ENCODE measurements at regions not wholly inside any gene's neighbourhood (a gene's known extent, or its start where the extent isn't known, plus 50 kb on each side); places are given as distances from the start of the nearest gene placed in this dataset.

GRCh38 chr9:103168254-103168653 is 173.1 kb downstream of the CYLC2 start:
- peaks cover 0 to 39% of the 10 kb centered on the region in 2 donors for H3K9me3 ChIP-seq
- DNase-seq (no peak), ATAC-seq (no peak)
- no peak overlapping the region for H3K4me3 ChIP-seq
- H3K4me1 ChIP-seq: no peaks in the 10 kb centered on the region
- no peaks in the 10 kb centered on the region for H3K27me3 ChIP-seq
- no peak overlapping the region for H3K27ac ChIP-seq
- intact Hi-C loops (cut with DNase I): no loop called here
- no peaks in the 10 kb centered on the region for H3K36me3 ChIP-seq
- TF ChIP-seq, protein P1, sequence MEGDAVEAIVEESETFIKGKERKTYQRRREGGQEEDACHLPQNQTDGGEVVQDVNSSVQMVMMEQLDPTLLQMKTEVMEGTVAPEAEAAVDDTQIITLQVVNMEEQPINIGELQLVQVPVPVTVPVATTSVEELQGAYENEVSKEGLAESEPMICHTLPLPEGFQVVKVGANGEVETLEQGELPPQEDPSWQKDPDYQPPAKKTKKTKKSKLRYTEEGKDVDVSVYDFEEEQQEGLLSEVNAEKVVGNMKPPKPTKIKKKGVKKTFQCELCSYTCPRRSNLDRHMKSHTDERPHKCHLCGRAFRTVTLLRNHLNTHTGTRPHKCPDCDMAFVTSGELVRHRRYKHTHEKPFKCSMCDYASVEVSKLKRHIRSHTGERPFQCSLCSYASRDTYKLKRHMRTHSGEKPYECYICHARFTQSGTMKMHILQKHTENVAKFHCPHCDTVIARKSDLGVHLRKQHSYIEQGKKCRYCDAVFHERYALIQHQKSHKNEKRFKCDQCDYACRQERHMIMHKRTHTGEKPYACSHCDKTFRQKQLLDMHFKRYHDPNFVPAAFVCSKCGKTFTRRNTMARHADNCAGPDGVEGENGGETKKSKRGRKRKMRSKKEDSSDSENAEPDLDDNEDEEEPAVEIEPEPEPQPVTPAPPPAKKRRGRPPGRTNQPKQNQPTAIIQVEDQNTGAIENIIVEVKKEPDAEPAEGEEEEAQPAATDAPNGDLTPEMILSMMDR (IDR thresholded peaks at IDR 0.05): no peak

DNA sequence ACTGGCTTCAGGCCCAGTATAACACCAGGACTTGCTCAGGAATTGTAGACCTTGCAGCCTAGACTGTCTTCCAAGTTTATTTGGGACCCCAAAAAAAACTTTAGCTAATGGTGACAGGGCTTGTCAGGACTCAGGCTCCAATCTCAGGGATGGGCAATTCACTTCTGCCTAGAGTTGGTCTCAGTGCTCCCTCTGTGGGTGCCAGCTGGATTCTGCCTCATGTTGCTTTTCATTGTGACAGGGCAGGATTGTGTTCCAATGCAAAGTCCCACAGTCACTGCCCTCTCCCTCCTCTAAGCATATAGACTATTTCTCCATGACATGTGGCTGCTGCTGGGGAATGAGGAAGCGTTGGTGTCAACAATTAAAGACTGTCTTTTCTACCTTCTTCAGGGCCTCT is 174.7 kb downstream of the CYLC2 start:
- DNase-seq (no peak), ATAC-seq (no peak)
- peaks cover 0 to 39% of the 10 kb centered on the region in 2 donors for H3K9me3 ChIP-seq
- no peaks in the 10 kb centered on the region for H3K27me3 ChIP-seq
- H3K27ac ChIP-seq: no peak overlapping the region
- TF ChIP-seq, protein P1 (IDR thresholded peaks at IDR 0.05): no peak
- H3K4me1 ChIP-seq: no peaks in the 10 kb centered on the region
- no peak overlapping the region for H3K4me3 ChIP-seq
- intact Hi-C loops (cut with DNase I): no loop called here
- H3K36me3 ChIP-seq: no peaks in the 10 kb centered on the region

DNA sequence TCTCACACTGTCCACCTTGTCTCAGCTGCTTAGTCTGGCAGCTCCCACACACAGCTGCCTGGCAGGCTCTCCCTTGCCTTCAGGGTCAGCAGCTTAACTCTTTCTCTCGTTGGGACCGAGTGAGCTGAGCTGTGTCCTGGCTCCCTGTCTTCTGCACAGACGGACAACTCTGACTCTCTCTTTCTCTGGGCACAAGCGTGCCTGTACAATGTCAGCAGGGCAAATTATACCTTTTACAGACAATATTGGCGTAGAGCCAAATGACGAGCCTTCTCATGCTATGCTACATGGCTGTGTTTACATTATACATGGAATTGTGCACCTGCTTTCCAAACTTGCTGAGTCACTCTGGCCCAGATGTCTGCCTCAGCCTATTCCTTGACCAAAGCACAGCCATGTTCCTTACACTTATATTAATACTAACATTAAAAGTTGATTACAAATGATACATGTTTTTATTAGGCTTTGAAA is 188.6 kb downstream of the CYLC2 start:
- ATAC-seq: no peak
- intact Hi-C loops (cut with DNase I): no loop called here
- no peak for DNase-seq
- Histone ChIP-seq H3K4me1 (no peaks in the 10 kb centered on the region), H3K27me3 (no peaks in the 10 kb centered on the region), H3K9me3 (peaks cover 0 to 6% of the 10 kb centered on the region in 2 donors), H3K4me3 (no peak overlapping the region), H3K36me3 (no peaks in the 10 kb centered on the region), H3K27ac (no peak overlapping the region)
- TF ChIP-seq, protein P1 (IDR thresholded peaks at IDR 0.05): no peak

- no peak overlapping the region for H3K4me3 ChIP-seq
- peak in 1 of 4 donors; percentile 71 for DNase-seq
- peaks cover 0 to 6% of the 10 kb centered on the region in 2 donors for H3K9me3 ChIP-seq
- no peaks in the 10 kb centered on the region for H3K27me3 ChIP-seq
- intact Hi-C loops (cut with DNase I): no loop called here
- no peak overlapping the region for H3K27ac ChIP-seq
- no peaks in the 10 kb centered on the region for H3K4me1 ChIP-seq
- ATAC-seq: no peak
- TF ChIP-seq, protein P1 (IDR thresholded peaks at IDR 0.05): no peak
- no peaks in the 10 kb centered on the region for H3K36me3 ChIP-seq
These were observed 191.8 kb downstream of the CYLC2 start for GRCh38 chr9:103186959-103187358.

DNA sequence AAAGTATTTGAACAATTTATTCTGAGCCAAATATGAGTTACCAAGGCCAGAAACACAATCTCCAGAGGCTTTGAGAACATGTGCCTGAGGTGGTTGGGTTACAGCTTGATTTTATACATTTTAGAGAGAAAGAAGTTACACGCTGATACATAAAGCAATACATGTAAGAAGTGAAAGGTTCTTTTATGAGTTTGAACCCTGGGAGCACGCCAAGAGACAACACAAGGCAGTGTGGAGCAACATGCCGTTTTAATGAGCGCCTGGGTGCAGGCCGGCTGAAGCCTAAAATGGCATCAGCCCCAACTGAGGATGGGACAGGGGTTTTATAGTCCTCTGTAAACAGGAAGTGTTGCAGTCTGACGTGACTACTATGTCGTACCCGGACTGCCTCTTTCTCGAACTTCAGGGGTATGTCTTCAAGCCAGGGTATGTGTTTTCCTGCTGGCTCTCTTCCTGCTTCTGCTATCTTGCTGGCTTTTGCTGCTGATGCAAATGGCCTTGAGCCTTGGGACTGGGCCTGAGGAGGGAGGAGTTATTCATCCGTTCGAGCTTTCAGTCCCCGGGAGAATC is 193.7 kb downstream of the CYLC2 start:
- H3K9me3 ChIP-seq: peaks cover 0 to 4% of the 10 kb centered on the region in 2 donors
- no peak overlapping the region for H3K4me3 ChIP-seq
- intact Hi-C loops (cut with DNase I): no loop called here
- ATAC-seq (no peak), DNase-seq (no peak)
- TF ChIP-seq, protein P1 (IDR thresholded peaks at IDR 0.05): no peak
- H3K4me1 ChIP-seq: no peaks in the 10 kb centered on the region
- H3K27ac ChIP-seq: no peak overlapping the region
- H3K27me3 ChIP-seq: no peaks in the 10 kb centered on the region
- H3K36me3 ChIP-seq: no peaks in the 10 kb centered on the region
